H9 (cell line): ENCODE measurements at regions not wholly inside any gene's neighbourhood (a gene's known extent, or its start where the extent isn't known, plus 50 kb on each side); places are given as distances from the start of the nearest gene placed in this dataset.

Experiments
- DNase-seq: peaks from one replicate; pipeline ENCODE4 v3.0.0-alpha.2; 2017
- H2AFZ ChIP-seq: one replicate; pipeline ENCODE4 v1.6.1; 2013; ENCODE audit warnings: mild to moderate bottlenecking, low read length, control low read depth, moderate library complexity
- H2AK5ac ChIP-seq: 2 replicates; pipeline ENCODE4 v1.6.1; 2013; ENCODE audit warnings: low read length, control low read depth, mixed read lengths; ENCODE audit not compliant: insufficient read length
- H2BK120ac ChIP-seq: one replicate; pipeline ENCODE4 v1.6.1; 2013; ENCODE audit warnings: low read depth, mild to moderate bottlenecking, low read length, control low read depth, inconsistent platforms; ENCODE audit not compliant: poor library complexity, severe bottlenecking
- H2BK12ac ChIP-seq: 2 replicates; pipeline ENCODE4 v1.6.1; 2013; ENCODE audit warnings: low read length, control low read depth, mixed read lengths, low read depth; ENCODE audit not compliant: insufficient read length
- H2BK15ac ChIP-seq: 2 replicates; pipeline ENCODE4 v1.6.1; 2013; ENCODE audit warnings: low read depth, low read length, control low read depth
- H2BK20ac ChIP-seq: one replicate; pipeline ENCODE4 v1.6.1; 2013; ENCODE audit warnings: low read depth, mild to moderate bottlenecking, low read length, control low read depth, inconsistent platforms; ENCODE audit not compliant: poor library complexity, severe bottlenecking
- H2BK5ac ChIP-seq: 2 replicates; pipeline ENCODE4 v1.6.1; 2013; ENCODE audit warnings: low read length, control low read depth, mixed read lengths; ENCODE audit not compliant: insufficient read length
- H3K14ac ChIP-seq: 2 replicates; pipeline ENCODE4 v1.6.1; 2013; ENCODE audit warnings: low read length, control low read depth; ENCODE audit not compliant: insufficient read depth
- H3K18ac ChIP-seq: 2 replicates; pipeline ENCODE4 v1.6.1; 2013; ENCODE audit warnings: low read depth, mild to moderate bottlenecking, mixed read lengths, low read length, control low read depth; ENCODE audit not compliant: insufficient read length
- H3K23ac ChIP-seq: 2 replicates; pipeline ENCODE4 v1.6.1; 2013; ENCODE audit warnings: low read length, control low read depth, mixed read lengths, low read depth; ENCODE audit not compliant: insufficient read length
- H3K23me2 ChIP-seq: 2 replicates; pipeline ENCODE4 v1.6.1; 2013; ENCODE audit warnings: low read depth, mild to moderate bottlenecking, mixed read lengths, low read length, control low read depth; ENCODE audit not compliant: insufficient read length, poor library complexity, severe bottlenecking
- H3K27ac ChIP-seq: 2 replicates; pipeline ENCODE4 v1.5.1; 2013; ENCODE audit warnings: low read length, control low read depth, mixed read lengths, low read depth; ENCODE audit not compliant: insufficient read length
- H3K27me3 ChIP-seq: 2 replicates; pipeline ENCODE4 v1.6.1; 2013; ENCODE audit warnings: low read length, control low read depth, inconsistent platforms; ENCODE audit not compliant: insufficient read depth
- H3K4ac ChIP-seq: 2 replicates; pipeline ENCODE4 v1.6.1; 2013; ENCODE audit warnings: low read depth, mild to moderate bottlenecking, control low read depth, inconsistent platforms, low read length, moderate library complexity
- H3K4me1 ChIP-seq: 2 replicates; pipeline ENCODE4 v1.6.1; 2013; ENCODE audit warnings: low read length, control low read depth, inconsistent platforms; ENCODE audit not compliant: insufficient read depth
- H3K4me2 ChIP-seq: 2 replicates; pipeline ENCODE4 v1.6.1; 2013; ENCODE audit warnings: low read length, control low read depth, mixed read lengths; ENCODE audit not compliant: insufficient read length, insufficient read depth
- H3K56ac ChIP-seq: 2 replicates; pipeline ENCODE4 v1.6.1; 2013; ENCODE audit warnings: low read depth, mild to moderate bottlenecking, mixed read lengths, low read length, control low read depth; ENCODE audit not compliant: insufficient read length
- H3K79me1 ChIP-seq: 2 replicates; pipeline ENCODE4 v1.6.1; 2013; ENCODE audit warnings: low read depth, mild to moderate bottlenecking, moderate library complexity, low read length, control low read depth, inconsistent platforms; ENCODE audit not compliant: insufficient read depth, poor library complexity, severe bottlenecking
- H3K79me2 ChIP-seq: 2 replicates; pipeline ENCODE4 v1.6.1; 2013; ENCODE audit warnings: low read length, control low read depth, inconsistent platforms; ENCODE audit not compliant: insufficient read depth
- H3K9ac ChIP-seq: 2 replicates; pipeline ENCODE4 v1.6.1; 2013; ENCODE audit warnings: low read length, control low read depth, mixed read lengths; ENCODE audit not compliant: insufficient read length; ENCODE audit errors: extremely low read depth
- H3K9me3 ChIP-seq: one replicate; pipeline ENCODE4 v1.6.1; 2013; ENCODE audit warnings: low read depth, low read length, inconsistent platforms; ENCODE audit not compliant: control insufficient read depth
- H3T11ph ChIP-seq: one replicate; pipeline ENCODE4 v1.6.1; 2013; ENCODE audit warnings: mild to moderate bottlenecking, low read length, control low read depth, inconsistent platforms
- H4K20me1 ChIP-seq: one replicate; pipeline ENCODE4 v1.6.1; 2013; ENCODE audit not compliant: control insufficient read depth, insufficient read length, insufficient read depth
- H4K5ac ChIP-seq: 2 replicates; pipeline ENCODE4 v1.6.1; 2013; ENCODE audit warnings: low read depth, mild to moderate bottlenecking, mixed read lengths, low read length, control low read depth; ENCODE audit not compliant: insufficient read length
- H4K8ac ChIP-seq: replicated peaks from 2 replicates; pipeline ENCODE4 v1.6.1; 2013; ENCODE audit warnings: low read length, control low read depth, mixed read lengths, low read depth; ENCODE audit not compliant: insufficient read length
- H4K91ac ChIP-seq: 2 replicates; pipeline ENCODE4 v1.6.1; 2013; ENCODE audit warnings: low read depth, mild to moderate bottlenecking, moderate library complexity, mixed read lengths, low read length, control low read depth; ENCODE audit not compliant: insufficient read length
- H3K27ac Mint-ChIP-seq, 3 experiments: 2 replicates in 2 of 3; 3 replicates in 1 of 3; pipeline ENCODE4 v1.8.0; 2020 to 2021; ENCODE audit warnings: mixed read lengths in 3 of 3, mild to moderate bottlenecking in 1 of 3, moderate library complexity in 1 of 3
- H3K27me3 Mint-ChIP-seq: 2 replicates; pipeline ENCODE4 v1.8.0; 2021; ENCODE audit warnings: low read depth, mild to moderate bottlenecking, moderate library complexity, mixed read lengths
- H3K36me3 Mint-ChIP-seq, 3 experiments: 2 replicates in 2 of 3; 3 replicates in 1 of 3; pipeline ENCODE4 v1.8.0; 2020 to 2021; ENCODE audit warnings: low read depth in 3 of 3, mixed read lengths in 3 of 3; ENCODE audit not compliant: insufficient read depth in 1 of 3
- H3K4me1 Mint-ChIP-seq, 2 experiments: 2 replicates each; pipeline ENCODE4 v1.8.0; 2020; ENCODE audit warnings: mixed read lengths in 2 of 2
- H3K4me3 Mint-ChIP-seq, 2 experiments: 2 replicates in 1 of 2; 3 replicates in 1 of 2; pipeline ENCODE4 v1.8.0; 2020 to 2021; ENCODE audit warnings: mild to moderate bottlenecking in 2 of 2, mixed read lengths in 2 of 2, moderate library complexity in 1 of 2
- H3K9me3 Mint-ChIP-seq, 2 experiments: 2 replicates in 1 of 2; 3 replicates in 1 of 2; pipeline ENCODE4 v1.8.0; 2020; ENCODE audit warnings: mild to moderate bottlenecking in 2 of 2, mixed read lengths in 2 of 2, moderate library complexity in 1 of 2
- WGBS: extraction: QIAGEN DNeasy Blood & Tissue Kit; methylation state at CpG from one replicate; pipeline ENCODE4 v1.1.7; 2013; ENCODE audit warnings: missing lambda C conversion rate, low lambda C conversion rate, mixed read lengths; ENCODE audit not compliant: insufficient read length; ENCODE audit errors: extremely low coverage; 5-methylcytosine and 5-hydroxymethylcytosine counted together
- TF ChIP-seq, protein P1 (sequence below): fragments of 200-600 bp; sonication (generic); conservative IDR thresholded peaks from 3 replicates; pipeline ENCODE4 v1.8.0; 2021; ENCODE audit warnings: antibody characterized with exemption, mild to moderate bottlenecking

DNA sequence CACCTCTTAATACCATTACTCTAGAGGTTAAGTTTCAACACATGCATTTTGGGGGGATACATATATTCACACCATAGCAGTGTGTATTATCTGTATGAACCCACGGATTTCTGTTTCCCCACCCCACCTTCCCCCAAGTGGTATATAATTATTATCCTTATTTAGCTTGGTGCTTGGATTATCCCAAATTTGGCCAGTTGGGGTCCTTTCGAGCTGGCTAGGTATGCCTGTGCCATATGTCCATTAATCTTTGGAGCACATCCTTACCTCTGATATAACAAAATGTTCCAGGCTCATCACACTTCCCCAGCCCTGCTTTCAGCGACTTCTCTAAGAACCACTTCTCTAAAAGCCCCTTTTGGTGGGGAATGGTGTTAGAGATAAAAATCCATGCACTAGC lies 118.7 kb upstream of the MLIP start:
- Histone ChIP-seq H3K79me2 (no peaks in the 10 kb centered on the region), H2BK120ac (no peak overlapping the region), H4K5ac (no peak overlapping the region), H2BK12ac (no peak overlapping the region), H4K20me1 (no peaks in the 10 kb centered on the region), H3K9me3 (no peaks in the 10 kb centered on the region), H3K79me1 (no peaks in the 10 kb centered on the region), H2AFZ (no peak overlapping the region), H3K9ac (no peak overlapping the region), H2BK5ac (no peak overlapping the region), H3K4me2 (no peak overlapping the region), H3K27ac (no peak overlapping the region), H3K14ac (no peak overlapping the region), H2AK5ac (no peak overlapping the region), H4K91ac (no peak overlapping the region), H3K27me3 (no peaks in the 10 kb centered on the region), H3K56ac (no peak overlapping the region), H3K23ac (no peak overlapping the region), H3K23me2 (no peaks in the 10 kb centered on the region), H3K4me1 (no peaks in the 10 kb centered on the region), H2BK15ac (no peak overlapping the region), H3T11ph (no peak overlapping the region), H2BK20ac (no peak overlapping the region), H3K4ac (no peak overlapping the region), H4K8ac (no peak overlapping the region), H3K18ac (no peak overlapping the region)
- no peaks in the 10 kb centered on the region for H3K9me3 Mint-ChIP-seq
- TF ChIP-seq, protein P1, sequence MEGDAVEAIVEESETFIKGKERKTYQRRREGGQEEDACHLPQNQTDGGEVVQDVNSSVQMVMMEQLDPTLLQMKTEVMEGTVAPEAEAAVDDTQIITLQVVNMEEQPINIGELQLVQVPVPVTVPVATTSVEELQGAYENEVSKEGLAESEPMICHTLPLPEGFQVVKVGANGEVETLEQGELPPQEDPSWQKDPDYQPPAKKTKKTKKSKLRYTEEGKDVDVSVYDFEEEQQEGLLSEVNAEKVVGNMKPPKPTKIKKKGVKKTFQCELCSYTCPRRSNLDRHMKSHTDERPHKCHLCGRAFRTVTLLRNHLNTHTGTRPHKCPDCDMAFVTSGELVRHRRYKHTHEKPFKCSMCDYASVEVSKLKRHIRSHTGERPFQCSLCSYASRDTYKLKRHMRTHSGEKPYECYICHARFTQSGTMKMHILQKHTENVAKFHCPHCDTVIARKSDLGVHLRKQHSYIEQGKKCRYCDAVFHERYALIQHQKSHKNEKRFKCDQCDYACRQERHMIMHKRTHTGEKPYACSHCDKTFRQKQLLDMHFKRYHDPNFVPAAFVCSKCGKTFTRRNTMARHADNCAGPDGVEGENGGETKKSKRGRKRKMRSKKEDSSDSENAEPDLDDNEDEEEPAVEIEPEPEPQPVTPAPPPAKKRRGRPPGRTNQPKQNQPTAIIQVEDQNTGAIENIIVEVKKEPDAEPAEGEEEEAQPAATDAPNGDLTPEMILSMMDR, result no peak
- WGBS, result no CpG with 5 or more reads among the region's 3 CpGs
- no peak overlapping the region for H3K27ac Mint-ChIP-seq
- H3K36me3 Mint-ChIP-seq, result no peaks in the 10 kb centered on the region
- DNase-seq, result no peak
- H3K4me1 Mint-ChIP-seq, result peaks cover 10 to 12% of the 10 kb centered on the region in 2 experiments
- no peak overlapping the region for H3K4me3 Mint-ChIP-seq
- no peaks in the 10 kb centered on the region for H3K27me3 Mint-ChIP-seq
